ENCODE measurements at regions not wholly inside any gene's neighbourhood (a gene's known extent, or its start where the extent isn't known, plus 50 kb on each side); places are given as distances from the start of the nearest gene placed in this dataset.

GRCh38 chr5:5617024-5617423, 194.5 kb downstream of the ICE1 start:
- Mint-ChIP-seq H3K27me3 (ENCODE audit: low read depth) (peaks cover 22% of the 10 kb centered on the region), H3K27ac (no peak overlapping the region), H3K4me1 (ENCODE audit: low read depth) (no peaks in the 10 kb centered on the region), H3K9me3 (peaks cover 2% of the 10 kb centered on the region), H3K4me3 (no peak overlapping the region), H3K36me3 (ENCODE audit: low read depth) (no peaks in the 10 kb centered on the region)
- CTCF ChIA-PET: interaction anchor here (0.6 kb wide), 1 partner anchor 441 kb away, joined by 3 read pairs; no protein-coding TSS in a partner anchor
- intact Hi-C loops (cut with micrococcal nuclease): no loop called here
- DNase-seq: no peak

- CTCF ChIA-PET: interaction anchor here (0.6 to 0.9 kb wide), 2 partner anchors 30 to 118 kb away, joined by 3 read pairs; no protein-coding TSS in a partner anchor
- no peaks in the 10 kb centered on the region for H3K4me1 Mint-ChIP-seq (ENCODE audit: low read depth)
- no peak overlapping the region for H3K27ac Mint-ChIP-seq
- no peaks in the 10 kb centered on the region for H3K9me3 Mint-ChIP-seq
- intact Hi-C loops (cut with micrococcal nuclease): no loop called here
- H3K36me3 Mint-ChIP-seq (ENCODE audit: low read depth): no peaks in the 10 kb centered on the region
- no peak for DNase-seq
- peaks cover 20% of the 10 kb centered on the region for H3K27me3 Mint-ChIP-seq (ENCODE audit: low read depth)
- H3K4me3 Mint-ChIP-seq: no peak overlapping the region
Observed at GRCh38 chr5:5616247-5616895, 193.9 kb downstream of the ICE1 start.

GRCh38 chr5:5615569-5615968, 193.1 kb downstream of the ICE1 start:
- H3K4me3 Mint-ChIP-seq: no peak overlapping the region
- H3K9me3 Mint-ChIP-seq: no peaks in the 10 kb centered on the region
- intact Hi-C loops (cut with micrococcal nuclease): no loop called here
- CTCF ChIA-PET: interaction anchor here (0.6 to 0.9 kb wide), 2 partner anchors 29 to 118 kb away, joined by 3 read pairs; no protein-coding TSS in a partner anchor
- peaks cover 20% of the 10 kb centered on the region for H3K27me3 Mint-ChIP-seq (ENCODE audit: low read depth)
- DNase-seq: no peak
- no peak overlapping the region for H3K27ac Mint-ChIP-seq
- no peaks in the 10 kb centered on the region for H3K36me3 Mint-ChIP-seq (ENCODE audit: low read depth)
- no peaks in the 10 kb centered on the region for H3K4me1 Mint-ChIP-seq (ENCODE audit: low read depth)

- CTCF ChIA-PET: no interaction called here
- H3K4me3 Mint-ChIP-seq: no peak overlapping the region
- H3K4me1 Mint-ChIP-seq (ENCODE audit: low read depth): no peaks in the 10 kb centered on the region
- H3K36me3 Mint-ChIP-seq (ENCODE audit: low read depth): no peaks in the 10 kb centered on the region
- H3K9me3 Mint-ChIP-seq: no peaks in the 10 kb centered on the region
- DNase-seq: no peak
- peaks cover 15% of the 10 kb centered on the region for H3K27me3 Mint-ChIP-seq (ENCODE audit: low read depth)
- no peak overlapping the region for H3K27ac Mint-ChIP-seq
- intact Hi-C loops (cut with micrococcal nuclease): no loop called here
Observed at GRCh38 chr5:5613261-5613990, 190.9 kb downstream of the ICE1 start.

- CTCF ChIA-PET: no interaction called here
- H3K27me3 Mint-ChIP-seq (ENCODE audit: low read depth): peaks cover 9% of the 10 kb centered on the region
- no peak overlapping the region for H3K27ac Mint-ChIP-seq
- H3K4me1 Mint-ChIP-seq (ENCODE audit: low read depth): no peaks in the 10 kb centered on the region
- no peaks in the 10 kb centered on the region for H3K36me3 Mint-ChIP-seq (ENCODE audit: low read depth)
- DNase-seq: no peak
- intact Hi-C loops (cut with micrococcal nuclease): no loop called here
- H3K9me3 Mint-ChIP-seq: no peaks in the 10 kb centered on the region
- H3K4me3 Mint-ChIP-seq: no peak overlapping the region
Observed at GRCh38 chr5:5612096-5612495, 189.6 kb downstream of the ICE1 start.

- Mint-ChIP-seq H3K36me3 (ENCODE audit: low read depth) (no peaks in the 10 kb centered on the region), H3K27me3 (ENCODE audit: low read depth) (no peaks in the 10 kb centered on the region), H3K27ac (no peak overlapping the region), H3K4me1 (ENCODE audit: low read depth) (no peaks in the 10 kb centered on the region), H3K4me3 (no peak overlapping the region), H3K9me3 (no peaks in the 10 kb centered on the region)
- CTCF ChIA-PET: no interaction called here
- DNase-seq: no peak
- intact Hi-C loops (cut with micrococcal nuclease): no loop called here
Observed at GRCh38 chr5:5609935-5610334, 187.5 kb downstream of the ICE1 start.

- Mint-ChIP-seq H3K4me1 (ENCODE audit: low read depth) (no peaks in the 10 kb centered on the region), H3K9me3 (no peaks in the 10 kb centered on the region), H3K4me3 (no peak overlapping the region), H3K27ac (no peak overlapping the region), H3K27me3 (ENCODE audit: low read depth) (no peaks in the 10 kb centered on the region), H3K36me3 (ENCODE audit: low read depth) (no peaks in the 10 kb centered on the region)
- CTCF ChIA-PET: no interaction called here
- DNase-seq: no peak
- intact Hi-C loops (cut with micrococcal nuclease): no loop called here
Observed at GRCh38 chr5:5605170-5605764, 182.8 kb downstream of the ICE1 start.

- intact Hi-C loops (cut with micrococcal nuclease): no loop called here
- CTCF ChIA-PET: no interaction called here
Observed at GRCh38 chr5:5602554-5602953, 180.1 kb downstream of the ICE1 start.

GRCh38 chr5:5598547-5599113, 176.2 kb downstream of the ICE1 start:
- H3K36me3 Mint-ChIP-seq (ENCODE audit: low read depth): no peaks in the 10 kb centered on the region
- no peak overlapping the region for H3K4me3 Mint-ChIP-seq
- H3K4me1 Mint-ChIP-seq (ENCODE audit: low read depth): no peaks in the 10 kb centered on the region
- H3K27ac Mint-ChIP-seq: no peak overlapping the region
- DNase-seq: no peak
- CTCF ChIA-PET: no interaction called here
- intact Hi-C loops (cut with micrococcal nuclease): no loop called here
- H3K9me3 Mint-ChIP-seq: peaks cover 2% of the 10 kb centered on the region
- H3K27me3 Mint-ChIP-seq (ENCODE audit: low read depth): peaks cover 2% of the 10 kb centered on the region

More at GRCh38 chr5:5602554-5602953, 180.1 kb downstream of the ICE1 start:
- no peak overlapping the region for H3K4me3 Mint-ChIP-seq
- peaks cover 2% of the 10 kb centered on the region for H3K9me3 Mint-ChIP-seq
- no peak overlapping the region for H3K27ac Mint-ChIP-seq
- peaks cover 2% of the 10 kb centered on the region for H3K27me3 Mint-ChIP-seq (ENCODE audit: low read depth)
- no peaks in the 10 kb centered on the region for H3K4me1 Mint-ChIP-seq (ENCODE audit: low read depth)
- H3K36me3 Mint-ChIP-seq (ENCODE audit: low read depth): no peaks in the 10 kb centered on the region
- DNase-seq: no peak

- H3K36me3 Mint-ChIP-seq (ENCODE audit: low read depth): no peaks in the 10 kb centered on the region
- no peaks in the 10 kb centered on the region for H3K4me1 Mint-ChIP-seq (ENCODE audit: low read depth)
- H3K27ac Mint-ChIP-seq: no peak overlapping the region
- peaks cover 3% of the 10 kb centered on the region for H3K9me3 Mint-ChIP-seq
- H3K27me3 Mint-ChIP-seq (ENCODE audit: low read depth): peaks cover 3% of the 10 kb centered on the region
- no peak overlapping the region for H3K4me3 Mint-ChIP-seq
- DNase-seq: no peak
- intact Hi-C loops (cut with micrococcal nuclease): no loop called here
- CTCF ChIA-PET: no interaction called here
Observed at GRCh38 chr5:5593391-5593790, 170.9 kb downstream of the ICE1 start.

- no peaks in the 10 kb centered on the region for H3K4me1 Mint-ChIP-seq (ENCODE audit: low read depth)
- no peak overlapping the region for H3K4me3 Mint-ChIP-seq
- no peaks in the 10 kb centered on the region for H3K36me3 Mint-ChIP-seq (ENCODE audit: low read depth)
- no peak for DNase-seq
- peaks cover 1% of the 10 kb centered on the region for H3K27me3 Mint-ChIP-seq (ENCODE audit: low read depth)
- H3K9me3 Mint-ChIP-seq: peaks cover 1% of the 10 kb centered on the region
- CTCF ChIA-PET: no interaction called here
- H3K27ac Mint-ChIP-seq: no peak overlapping the region
- intact Hi-C loops (cut with micrococcal nuclease): no loop called here
Observed at GRCh38 chr5:5592541-5592940, 170.1 kb downstream of the ICE1 start.

GRCh38 chr5:5591567-5591966, 169.1 kb downstream of the ICE1 start:
- H3K4me3 Mint-ChIP-seq: no peak overlapping the region
- intact Hi-C loops (cut with micrococcal nuclease): no loop called here
- no peak for DNase-seq
- H3K9me3 Mint-ChIP-seq: peaks cover 1% of the 10 kb centered on the region
- H3K27me3 Mint-ChIP-seq (ENCODE audit: low read depth): peaks cover 5% of the 10 kb centered on the region
- CTCF ChIA-PET: no interaction called here
- no peak overlapping the region for H3K27ac Mint-ChIP-seq
- no peaks in the 10 kb centered on the region for H3K4me1 Mint-ChIP-seq (ENCODE audit: low read depth)
- H3K36me3 Mint-ChIP-seq (ENCODE audit: low read depth): no peaks in the 10 kb centered on the region
